Breast epithelium (tissue), 3 donors: ENCODE measurements at regions not wholly inside any gene's neighbourhood (a gene's known extent, or its start where the extent isn't known, plus 50 kb on each side); places are given as distances from the start of the nearest gene placed in this dataset.

Source experiments
- POLR2A ChIP-seq: fragments of 450-650 bp; IDR thresholded peaks from one replicate; pipeline ENCODE4 v1.6.1; 2016; ENCODE audit warnings: antibody characterized with exemption, mild to moderate bottlenecking, moderate library complexity
- POLR2AphosphoS5 ChIP-seq, 3 donors: sonication (generic); formaldehyde crosslinking; IDR thresholded peaks; one replicate each; pipeline ENCODE4 v1.6.1; 2017; ENCODE audit warnings: antibody characterized with exemption in 3 of 3
- TF ChIP-seq, protein P1 (sequence below), 3 donors: fragments of 450-650 bp; IDR thresholded peaks; one replicate each; pipeline ENCODE4 v1.5.1; 2016 to 2017; ENCODE audit warnings: antibody characterized with exemption in 3 of 3, mild to moderate bottlenecking in 3 of 3, moderate library complexity in 3 of 3

- TF ChIP-seq POLR2A, result no peak
- TF ChIP-seq, protein P1, sequence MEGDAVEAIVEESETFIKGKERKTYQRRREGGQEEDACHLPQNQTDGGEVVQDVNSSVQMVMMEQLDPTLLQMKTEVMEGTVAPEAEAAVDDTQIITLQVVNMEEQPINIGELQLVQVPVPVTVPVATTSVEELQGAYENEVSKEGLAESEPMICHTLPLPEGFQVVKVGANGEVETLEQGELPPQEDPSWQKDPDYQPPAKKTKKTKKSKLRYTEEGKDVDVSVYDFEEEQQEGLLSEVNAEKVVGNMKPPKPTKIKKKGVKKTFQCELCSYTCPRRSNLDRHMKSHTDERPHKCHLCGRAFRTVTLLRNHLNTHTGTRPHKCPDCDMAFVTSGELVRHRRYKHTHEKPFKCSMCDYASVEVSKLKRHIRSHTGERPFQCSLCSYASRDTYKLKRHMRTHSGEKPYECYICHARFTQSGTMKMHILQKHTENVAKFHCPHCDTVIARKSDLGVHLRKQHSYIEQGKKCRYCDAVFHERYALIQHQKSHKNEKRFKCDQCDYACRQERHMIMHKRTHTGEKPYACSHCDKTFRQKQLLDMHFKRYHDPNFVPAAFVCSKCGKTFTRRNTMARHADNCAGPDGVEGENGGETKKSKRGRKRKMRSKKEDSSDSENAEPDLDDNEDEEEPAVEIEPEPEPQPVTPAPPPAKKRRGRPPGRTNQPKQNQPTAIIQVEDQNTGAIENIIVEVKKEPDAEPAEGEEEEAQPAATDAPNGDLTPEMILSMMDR (IDR thresholded peaks at IDR 0.05), result no peak
- TF ChIP-seq POLR2AphosphoS5 (IDR thresholded peaks at IDR 0.05), result no peak
Observed at GRCh38 chr5:2136728-2137333, 254.1 kb upstream of the IRX4 start.
